ENCODE measurements at regions not wholly inside any gene's neighbourhood (a gene's known extent, or its start where the extent isn't known, plus 50 kb on each side); places are given as distances from the start of the nearest gene placed in this dataset.

GRCh38 chr2:55743583-55743982 is 49.9 kb upstream of the PNPT1 start (continued):
- TF ChIP-seq THAP12 (CRISPR knock-in tag; IDR thresholded peaks at IDR 0.05) = no peak
- no peak for TF ChIP-seq TGIF2 (CRISPR knock-in tag; IDR thresholded peaks at IDR 0.05)
- TF ChIP-seq ZNF174 (CRISPR knock-in tag; IDR thresholded peaks at IDR 0.05) = no peak
- TF ChIP-seq PBX2 (CRISPR knock-in tag; IDR thresholded peaks at IDR 0.05; ENCODE audit: low read depth) = no peak
- TF ChIP-seq PBX2 (tag; conservative IDR thresholded peaks at IDR 0.05; ENCODE audit: low read depth) = no peak
- TF ChIP-seq TAF7 (tag; IDR thresholded peaks at IDR 0.05) = no peak
- no peak for TF ChIP-seq FOXO4 (CRISPR knock-in tag; IDR thresholded peaks at IDR 0.05)
- no peak for TF ChIP-seq CREBBP (IDR thresholded peaks at IDR 0.05; ENCODE audit: low read depth, low read length)
- TF ChIP-seq NONO (IDR thresholded peaks at IDR 0.05; ENCODE audit: low read depth in 2 of 2, low read length in 1 of 2) = no peak
- TF ChIP-seq ZNF436 (CRISPR knock-in tag; IDR thresholded peaks at IDR 0.05) = no peak
- TF ChIP-seq ZBTB17 (CRISPR knock-in tag; IDR thresholded peaks at IDR 0.05) = no peak
- TF ChIP-seq ZNF76 (CRISPR knock-in tag; IDR thresholded peaks at IDR 0.05; ENCODE audit: borderline replicate concordance) = no peak
- TF ChIP-seq TFAP4 (CRISPR knock-in tag; IDR thresholded peaks at IDR 0.05; ENCODE audit: borderline replicate concordance) = no peak
